GM12878 (cell line): ENCODE measurements at regions not wholly inside any gene's neighbourhood (a gene's known extent, or its start where the extent isn't known, plus 50 kb on each side); places are given as distances from the start of the nearest gene placed in this dataset.

ENCODE experiments used
- ATAC-seq: fragments of 200-7000 bp; cut with Tn5 transposase; 3 replicates; pipeline ENCODE4 v1.9.1; 2020; ENCODE audit warnings: mild to moderate bottlenecking, moderate library complexity
- BruUV-seq: library from RNA; stranded (reverse); fragments of 400-500 nt; replicated peaks from 2 replicates; lab custom pipeline; 2021; lab: Mats Ljungman, UMichigan
- CTCF ChIA-PET: fragments of 300-600 bp; sonication (Branson Sonifier 250); formaldehyde crosslinking; extraction: SDS; loops from one replicate; lab custom pipeline; 2021; ENCODE audit warnings: inconsistent platforms; lab: Yijun Ruan, JAX
- POLR2A ChIA-PET: fragments of 350-600 bp; formaldehyde crosslinking; extraction: SDS; loops from one replicate; lab custom pipeline; 2021; ENCODE audit warnings: inconsistent platforms; lab: Charles Lee
- RAD21 ChIA-PET: fragments of 300-600 bp; sonication (Branson Sonifier 250); formaldehyde crosslinking; loops from one replicate; lab custom pipeline; 2023; ENCODE audit warnings: antibody characterized with exemption; ENCODE audit not compliant: unreplicated experiment; lab: Charles Lee
- SMC1A ChIA-PET: fragments of 300-600 bp; sonication (Branson Sonifier 250); formaldehyde crosslinking; loops from one replicate; lab custom pipeline; 2023; ENCODE audit not compliant: unreplicated experiment, uncharacterized antibody; lab: Charles Lee
- DNase-seq: peaks from one replicate; pipeline ENCODE4 v3.0.0-alpha.2; 2011; ENCODE audit warnings: low read depth, low spot score
- FAIRE-seq: peaks from 3 replicates; lab custom pipeline; 2011; peaks lifted over from hg19 to GRCh38; lab: Jason Lieb, UNC
- H2AFZ ChIP-seq: 2 replicates; pipeline ENCODE4 v1.6.0; 2011; ENCODE audit warnings: low read depth, low read length, control low read depth; ENCODE audit not compliant: control insufficient read depth
- H3K27ac ChIP-seq: 2 replicates; pipeline ENCODE4 v1.5.1; 2011; ENCODE audit warnings: control low read depth; ENCODE audit not compliant: control insufficient read depth, insufficient read depth
- H3K27me3 ChIP-seq, 2 experiments: replicated peaks in 1 of 2; 2 replicates each; pipeline versions ENCODE4 v1.6.0 to v1.6.1; 2011; ENCODE audit warnings: low read length in 1 of 2; ENCODE audit not compliant: control insufficient read depth in 2 of 2, insufficient read depth in 2 of 2
- H3K36me3 ChIP-seq, 2 experiments: 2 replicates each; pipeline ENCODE4 v1.5.1; 2011; ENCODE audit warnings: low read length in 1 of 2; ENCODE audit not compliant: control insufficient read depth in 2 of 2, insufficient read depth in 2 of 2
- H3K4me1 ChIP-seq: 2 replicates; pipeline ENCODE4 v1.6.1; 2011; ENCODE audit warnings: mild to moderate bottlenecking, low read length, moderate library complexity, mixed read lengths; ENCODE audit not compliant: control insufficient read depth, insufficient read depth
- H3K4me2 ChIP-seq: 2 replicates; pipeline ENCODE4 v1.6.0; 2011; ENCODE audit warnings: control low read depth; ENCODE audit not compliant: control insufficient read depth, insufficient read depth
- H3K4me3 ChIP-seq: fragments of 200-600 bp; sonication (generic); 2 replicates; pipeline ENCODE4 v1.5.1; 2016
- H3K79me2 ChIP-seq: 2 replicates; pipeline ENCODE4 v1.6.0; 2011; ENCODE audit warnings: low read length; ENCODE audit not compliant: control insufficient read depth, insufficient read depth
- H3K9ac ChIP-seq: 2 replicates; pipeline ENCODE4 v1.8.0; 2011; ENCODE audit warnings: low read length, control low read depth, mixed read lengths; ENCODE audit not compliant: control insufficient read depth, insufficient read depth
- H3K9me3 ChIP-seq: replicated peaks from 3 replicates; pipeline ENCODE4 v1.5.1; 2011; ENCODE audit warnings: mild to moderate bottlenecking, low read length; ENCODE audit not compliant: control insufficient read depth, insufficient read depth
- H4K20me1 ChIP-seq: 2 replicates; pipeline ENCODE4 v1.6.0; 2011; ENCODE audit not compliant: control insufficient read depth, insufficient read depth
- EGR1 ChIP-seq, 2 experiments: IDR thresholded peaks; 1 replicate in 1 of 2; 2 replicates in 1 of 2; pipeline ENCODE4 v1.6.1; 2011 to 2012; ENCODE audit warnings: low read depth in 2 of 2, low read length in 2 of 2, borderline replicate concordance in 1 of 2, mild to moderate bottlenecking in 1 of 2, moderate library complexity in 1 of 2
- HDAC2 ChIP-seq: fragments of 200-600 bp; sonication (generic); IDR thresholded peaks from 2 replicates; pipeline ENCODE4 v1.6.1; 2017
- JUND ChIP-seq: IDR thresholded peaks from 2 replicates; pipeline ENCODE4 v1.6.1; 2012; ENCODE audit warnings: low read depth, mild to moderate bottlenecking, low read length, improper control_type of control experiment, moderate library complexity
- MEF2A ChIP-seq: IDR thresholded peaks from 2 replicates; pipeline ENCODE4 v1.6.1; 2011; ENCODE audit warnings: low read depth, mild to moderate bottlenecking, low read length, moderate library complexity; ENCODE audit not compliant: insufficient read depth
- MTA3 ChIP-seq: IDR thresholded peaks from 2 replicates; pipeline ENCODE4 v1.6.1; 2012; ENCODE audit warnings: low read length, inconsistent platforms, borderline replicate concordance
- NFYA ChIP-seq: IDR thresholded peaks from 2 replicates; pipeline ENCODE4 v1.6.1; 2011; ENCODE audit warnings: low read depth, mild to moderate bottlenecking, low read length, improper control_type of control experiment, borderline replicate concordance
- NFYB ChIP-seq: IDR thresholded peaks from 2 replicates; pipeline ENCODE4 v1.6.1; 2011; ENCODE audit warnings: low read depth, mild to moderate bottlenecking, low read length, improper control_type of control experiment, moderate library complexity; ENCODE audit not compliant: insufficient read depth
- POLR2A ChIP-seq: IDR thresholded peaks from 2 replicates; pipeline ENCODE4 v1.6.1; 2011; ENCODE audit warnings: low read depth, mild to moderate bottlenecking, low read length
- RB1 ChIP-seq: fragments of 450-650 bp; formaldehyde crosslinking; IDR thresholded peaks from 2 replicates; pipeline ENCODE4 v1.6.1; 2017; ENCODE audit warnings: mild to moderate bottlenecking, borderline replicate concordance
- RFX5 ChIP-seq: IDR thresholded peaks from 2 replicates; pipeline ENCODE4 v1.6.1; 2011; ENCODE audit warnings: low read depth, low read length, improper control_type of control experiment
- ZNF24 ChIP-seq: fragments of 450-650 bp; IDR thresholded peaks from 2 replicates; pipeline ENCODE4 v1.6.1; 2017; ENCODE audit warnings: antibody characterized with exemption, mild to moderate bottlenecking
- ZSCAN29 ChIP-seq: fragments of 450-650 bp; IDR thresholded peaks from 2 replicates; pipeline ENCODE4 v1.6.1; 2017; ENCODE audit warnings: mild to moderate bottlenecking, moderate library complexity
- WGBS: methylation state at CpG from one replicate; pipeline ENCODE4 v1.1.6; 2016; ENCODE audit warnings: low lambda C conversion rate; ENCODE audit not compliant: insufficient replicate concordance, insufficient coverage; ENCODE audit errors: missing lambda C conversion rate; 5-methylcytosine and 5-hydroxymethylcytosine counted together
- in situ Hi-C: fragments of 300-500 bp; cut with MboI; formaldehyde crosslinking; loops from 9 replicates; pipeline ENCODE4 v1.14.3; 2018; ENCODE audit warnings: mixed read lengths
- intact Hi-C: fragments of 100-400 bp; cut with micrococcal nuclease; formaldehyde crosslinking; loops from one replicate; pipeline ENCODE4 v1.14.2; 2022; ENCODE audit not compliant: unreplicated experiment
- TF ChIP-seq, protein P1 (sequence below): fragments of 450-650 bp; IDR thresholded peaks from 2 replicates; pipeline ENCODE4 v1.6.1; 2018; ENCODE audit warnings: mild to moderate bottlenecking, low read depth, moderate library complexity; ENCODE audit not compliant: partially characterized antibody
- TF ChIP-seq, protein P2 (sequence below): fragments of 150-350 bp; IDR thresholded peaks from 2 replicates; pipeline ENCODE4 v1.6.1; 2016; ENCODE audit warnings: low read depth, low read length
- TF ChIP-seq, protein P3 (sequence below): IDR thresholded peaks from 2 replicates; pipeline ENCODE4 v1.6.1; 2012; ENCODE audit warnings: low read length, inconsistent platforms
- TF ChIP-seq, protein P4 (sequence below): fragments of 450-650 bp; IDR thresholded peaks from 2 replicates; pipeline ENCODE4 v1.6.1; 2018; ENCODE audit warnings: borderline replicate concordance, mild to moderate bottlenecking; ENCODE audit not compliant: partially characterized antibody

DNA sequence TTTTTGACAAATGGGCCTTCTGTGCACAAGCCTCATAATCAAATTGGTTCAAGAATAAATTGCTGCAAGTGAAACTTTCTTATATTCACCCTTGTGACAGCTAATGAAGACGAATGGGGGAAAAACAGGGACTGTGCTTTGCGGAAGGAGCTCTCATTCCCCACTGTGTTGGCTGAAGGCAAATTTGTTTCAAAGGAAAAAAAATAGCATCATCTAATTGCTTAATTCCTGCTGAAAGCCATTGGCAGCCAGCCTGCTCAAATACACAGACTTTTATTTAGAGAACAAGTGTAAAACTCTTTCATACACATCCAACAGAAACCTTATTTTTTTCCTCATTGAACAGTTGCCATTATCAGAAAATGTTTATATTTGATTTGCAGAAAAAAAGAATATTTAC lies 172.3 kb downstream of the ARL6IP6 start:
- H2AFZ ChIP-seq, result no peak overlapping the region
- H3K36me3 ChIP-seq, result no peaks in the 10 kb centered on the region
- H3K4me1 ChIP-seq, result no peaks in the 10 kb centered on the region
- BruUV-seq, result no TSS peak
- ChIA-PET RAD21 (no interaction called here), SMC1A (no interaction called here), POLR2A (no interaction called here), CTCF (interaction anchor here (0.7 kb wide), 1 partner anchor 30 kb away, joined by 4 read pairs; no protein-coding TSS in a partner anchor)
- H3K27me3 ChIP-seq, result peaks cover 0 to 2% of the 10 kb centered on the region in 2 experiments; a peak in 1 of 4 replicates
- whole genome bisulfite sequencing, result 0% methylated on average over 2 of the region's 2 CpGs
- no peak for ATAC-seq
- H3K27ac ChIP-seq, result no peak overlapping the region
- no peak for FAIRE-seq
- no peak overlapping the region for H3K4me3 ChIP-seq
- no peak for DNase-seq
- in situ Hi-C loops (no loop called here), intact Hi-C loops (no loop called here)
- no peak overlapping the region for H3K4me2 ChIP-seq
- no peak overlapping the region for H3K9ac ChIP-seq
- no peaks in the 10 kb centered on the region for H3K79me2 ChIP-seq
- no peaks in the 10 kb centered on the region for H4K20me1 ChIP-seq
- no peaks in the 10 kb centered on the region for H3K9me3 ChIP-seq
- TF ChIP-seq HDAC2 (no peak), RFX5 (no peak), ZSCAN29 (no peak), NFYB (no peak), ZNF24 (no peak), MEF2A (no peak), NFYA (no peak), RB1 (no peak), JUND (no peak), POLR2A (no peak), MTA3 (no peak), EGR1 (IDR thresholded peaks at IDR 0.05; ENCODE audit: borderline replicate concordance in 1 of 2, low read depth in 2 of 2, low read length in 2 of 2) (no peak)
- TF ChIP-seq, protein P1, sequence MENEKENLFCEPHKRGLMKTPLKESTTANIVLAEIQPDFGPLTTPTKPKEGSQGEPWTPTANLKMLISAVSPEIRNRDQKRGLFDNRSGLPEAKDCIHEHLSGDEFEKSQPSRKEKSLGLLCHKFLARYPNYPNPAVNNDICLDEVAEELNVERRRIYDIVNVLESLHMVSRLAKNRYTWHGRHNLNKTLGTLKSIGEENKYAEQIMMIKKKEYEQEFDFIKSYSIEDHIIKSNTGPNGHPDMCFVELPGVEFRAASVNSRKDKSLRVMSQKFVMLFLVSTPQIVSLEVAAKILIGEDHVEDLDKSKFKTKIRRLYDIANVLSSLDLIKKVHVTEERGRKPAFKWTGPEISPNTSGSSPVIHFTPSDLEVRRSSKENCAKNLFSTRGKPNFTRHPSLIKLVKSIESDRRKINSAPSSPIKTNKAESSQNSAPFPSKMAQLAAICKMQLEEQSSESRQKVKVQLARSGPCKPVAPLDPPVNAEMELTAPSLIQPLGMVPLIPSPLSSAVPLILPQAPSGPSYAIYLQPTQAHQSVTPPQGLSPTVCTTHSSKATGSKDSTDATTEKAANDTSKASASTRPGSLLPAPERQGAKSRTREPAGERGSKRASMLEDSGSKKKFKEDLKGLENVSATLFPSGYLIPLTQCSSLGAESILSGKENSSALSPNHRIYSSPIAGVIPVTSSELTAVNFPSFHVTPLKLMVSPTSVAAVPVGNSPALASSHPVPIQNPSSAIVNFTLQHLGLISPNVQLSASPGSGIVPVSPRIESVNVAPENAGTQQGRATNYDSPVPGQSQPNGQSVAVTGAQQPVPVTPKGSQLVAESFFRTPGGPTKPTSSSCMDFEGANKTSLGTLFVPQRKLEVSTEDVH, result no peak
- TF ChIP-seq, protein P2, sequence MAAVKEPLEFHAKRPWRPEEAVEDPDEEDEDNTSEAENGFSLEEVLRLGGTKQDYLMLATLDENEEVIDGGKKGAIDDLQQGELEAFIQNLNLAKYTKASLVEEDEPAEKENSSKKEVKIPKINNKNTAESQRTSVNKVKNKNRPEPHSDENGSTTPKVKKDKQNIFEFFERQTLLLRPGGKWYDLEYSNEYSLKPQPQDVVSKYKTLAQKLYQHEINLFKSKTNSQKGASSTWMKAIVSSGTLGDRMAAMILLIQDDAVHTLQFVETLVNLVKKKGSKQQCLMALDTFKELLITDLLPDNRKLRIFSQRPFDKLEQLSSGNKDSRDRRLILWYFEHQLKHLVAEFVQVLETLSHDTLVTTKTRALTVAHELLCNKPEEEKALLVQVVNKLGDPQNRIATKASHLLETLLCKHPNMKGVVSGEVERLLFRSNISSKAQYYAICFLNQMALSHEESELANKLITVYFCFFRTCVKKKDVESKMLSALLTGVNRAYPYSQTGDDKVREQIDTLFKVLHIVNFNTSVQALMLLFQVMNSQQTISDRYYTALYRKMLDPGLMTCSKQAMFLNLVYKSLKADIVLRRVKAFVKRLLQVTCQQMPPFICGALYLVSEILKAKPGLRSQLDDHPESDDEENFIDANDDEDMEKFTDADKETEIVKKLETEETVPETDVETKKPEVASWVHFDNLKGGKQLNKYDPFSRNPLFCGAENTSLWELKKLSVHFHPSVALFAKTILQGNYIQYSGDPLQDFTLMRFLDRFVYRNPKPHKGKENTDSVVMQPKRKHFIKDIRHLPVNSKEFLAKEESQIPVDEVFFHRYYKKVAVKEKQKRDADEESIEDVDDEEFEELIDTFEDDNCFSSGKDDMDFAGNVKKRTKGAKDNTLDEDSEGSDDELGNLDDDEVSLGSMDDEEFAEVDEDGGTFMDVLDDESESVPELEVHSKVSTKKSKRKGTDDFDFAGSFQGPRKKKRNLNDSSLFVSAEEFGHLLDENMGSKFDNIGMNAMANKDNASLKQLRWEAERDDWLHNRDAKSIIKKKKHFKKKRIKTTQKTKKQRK, result no peak
- TF ChIP-seq, protein P3, sequence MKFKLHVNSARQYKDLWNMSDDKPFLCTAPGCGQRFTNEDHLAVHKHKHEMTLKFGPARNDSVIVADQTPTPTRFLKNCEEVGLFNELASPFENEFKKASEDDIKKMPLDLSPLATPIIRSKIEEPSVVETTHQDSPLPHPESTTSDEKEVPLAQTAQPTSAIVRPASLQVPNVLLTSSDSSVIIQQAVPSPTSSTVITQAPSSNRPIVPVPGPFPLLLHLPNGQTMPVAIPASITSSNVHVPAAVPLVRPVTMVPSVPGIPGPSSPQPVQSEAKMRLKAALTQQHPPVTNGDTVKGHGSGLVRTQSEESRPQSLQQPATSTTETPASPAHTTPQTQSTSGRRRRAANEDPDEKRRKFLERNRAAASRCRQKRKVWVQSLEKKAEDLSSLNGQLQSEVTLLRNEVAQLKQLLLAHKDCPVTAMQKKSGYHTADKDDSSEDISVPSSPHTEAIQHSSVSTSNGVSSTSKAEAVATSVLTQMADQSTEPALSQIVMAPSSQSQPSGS, result no peak
- TF ChIP-seq, protein P4, sequence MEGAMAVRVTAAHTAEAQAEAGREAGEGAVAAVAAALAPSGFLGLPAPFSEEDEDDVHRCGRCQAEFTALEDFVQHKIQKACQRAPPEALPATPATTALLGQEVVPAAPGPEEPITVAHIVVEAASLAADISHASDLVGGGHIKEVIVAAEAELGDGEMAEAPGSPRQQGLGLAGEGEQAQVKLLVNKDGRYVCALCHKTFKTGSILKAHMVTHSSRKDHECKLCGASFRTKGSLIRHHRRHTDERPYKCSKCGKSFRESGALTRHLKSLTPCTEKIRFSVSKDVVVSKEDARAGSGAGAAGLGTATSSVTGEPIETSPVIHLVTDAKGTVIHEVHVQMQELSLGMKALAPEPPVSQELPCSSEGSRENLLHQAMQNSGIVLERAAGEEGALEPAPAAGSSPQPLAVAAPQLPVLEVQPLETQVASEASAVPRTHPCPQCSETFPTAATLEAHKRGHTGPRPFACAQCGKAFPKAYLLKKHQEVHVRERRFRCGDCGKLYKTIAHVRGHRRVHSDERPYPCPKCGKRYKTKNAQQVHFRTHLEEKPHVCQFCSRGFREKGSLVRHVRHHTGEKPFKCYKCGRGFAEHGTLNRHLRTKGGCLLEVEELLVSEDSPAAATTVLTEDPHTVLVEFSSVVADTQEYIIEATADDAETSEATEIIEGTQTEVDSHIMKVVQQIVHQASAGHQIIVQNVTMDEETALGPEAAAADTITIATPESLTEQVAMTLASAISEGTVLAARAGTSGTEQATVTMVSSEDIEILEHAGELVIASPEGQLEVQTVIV, result no peak
